Smooth muscle cell of the brain vasculature (primary cell): ENCODE measurements at regions not wholly inside any gene's neighbourhood (a gene's known extent, or its start where the extent isn't known, plus 50 kb on each side); places are given as distances from the start of the nearest gene placed in this dataset.
"Not testable (repeated sequence)": the region's sequence is repeated elsewhere in the genome, so short reads cannot be mapped to it uniquely, and the experiment has no call there.

Experiments used
- DNase-seq: peaks from one replicate; pipeline ENCODE4 v3.0.0-alpha.2; 2012; ENCODE audit warnings: low read depth, low spot score

DNA sequence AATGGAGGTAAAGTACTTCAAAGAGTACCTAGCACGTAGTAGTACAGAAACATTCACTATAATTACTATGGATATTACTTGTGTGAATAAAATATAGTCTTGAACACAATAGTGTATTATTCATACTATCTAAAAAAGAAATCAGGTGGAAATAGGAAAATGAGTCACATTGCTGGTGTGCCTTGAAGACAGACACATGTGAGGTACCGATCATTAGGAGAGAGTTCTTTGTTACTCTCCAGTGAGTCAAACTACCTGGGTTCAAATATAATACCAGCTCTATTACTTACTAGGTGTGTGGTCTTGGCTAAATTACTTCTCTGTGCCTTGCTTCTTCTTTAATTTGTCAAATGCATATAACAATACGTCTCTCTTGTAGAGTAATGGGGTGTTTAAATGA lies 50.8 kb upstream of the BEND6 start:
- no peak for DNase-seq

DNA sequence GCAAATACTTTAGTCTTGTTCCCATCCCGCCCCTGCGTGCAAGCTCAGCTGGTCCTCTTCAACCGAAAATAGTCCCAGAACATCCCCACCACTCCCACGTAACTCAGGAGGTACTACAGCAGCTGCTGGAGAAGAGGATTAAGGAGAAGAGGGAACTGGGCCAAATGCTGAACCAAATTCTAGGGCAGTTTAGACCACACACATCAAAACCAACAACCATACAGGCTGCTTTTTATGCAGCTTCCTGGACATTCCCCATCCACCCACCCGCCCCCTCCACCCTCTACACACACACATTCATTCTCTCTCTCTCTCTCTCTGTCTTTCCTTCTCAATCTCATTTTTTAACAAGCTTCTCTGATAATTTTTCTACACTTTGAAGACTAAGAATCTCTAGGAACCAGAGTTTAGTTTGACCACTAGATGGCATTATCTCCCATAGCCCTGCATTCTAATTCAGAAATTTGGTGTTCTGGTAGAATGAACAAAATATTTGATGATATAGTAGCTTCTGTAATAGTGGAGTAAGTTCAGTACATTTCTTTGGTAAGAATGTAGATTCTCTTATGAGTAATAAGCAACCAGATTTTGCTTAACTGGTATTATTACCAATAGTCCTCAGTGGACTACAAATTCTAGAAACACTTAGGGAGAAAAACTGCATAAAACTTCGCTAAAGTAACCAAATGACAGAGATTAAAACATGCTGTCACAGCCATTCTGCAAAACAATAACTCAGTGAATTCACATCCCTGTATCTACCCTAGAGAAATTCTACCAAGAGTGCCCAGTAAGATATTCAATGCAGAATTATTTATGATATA lies 52.1 kb upstream of the BEND6 start:
- no peak for DNase-seq

DNA sequence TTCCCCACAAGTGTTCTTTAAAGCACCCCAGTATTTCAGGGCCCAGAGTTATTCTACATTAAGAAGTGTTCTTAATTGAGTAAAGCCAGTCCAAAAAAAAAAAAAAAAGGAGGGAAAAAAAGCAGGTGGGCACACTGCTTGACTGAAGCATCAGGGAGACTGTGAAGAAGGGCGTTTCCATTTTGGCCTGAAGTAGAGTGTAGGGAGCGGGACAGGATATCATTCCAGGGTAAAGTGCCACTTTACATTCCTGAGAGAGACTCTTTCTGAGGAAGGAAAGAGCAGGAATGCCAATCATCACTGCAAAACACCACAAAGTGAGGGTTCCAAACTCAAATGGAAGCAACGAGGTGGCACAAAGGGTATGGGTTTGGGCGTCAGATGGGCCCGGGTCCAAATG lies 54.1 kb upstream of the BEND6 start:
- no peak for DNase-seq

DNA sequence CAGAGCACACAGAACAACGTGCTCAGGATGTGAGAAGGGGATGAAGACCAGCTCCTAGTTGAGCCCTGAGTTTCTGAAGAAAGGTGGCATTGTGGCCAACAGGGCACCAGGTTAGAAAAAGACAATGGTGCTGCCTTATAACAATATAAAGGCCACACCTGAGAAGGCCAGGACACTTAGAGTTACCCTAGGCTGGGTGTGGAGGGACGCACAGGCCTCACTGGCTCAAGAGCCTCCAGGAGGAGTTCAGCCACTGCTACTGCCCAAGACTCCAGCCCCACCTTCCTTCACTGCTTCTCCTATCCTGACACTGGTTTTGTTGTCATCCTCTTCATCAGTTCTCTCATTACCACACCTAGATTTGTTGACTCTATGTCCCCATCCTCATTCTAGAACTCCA lies 55.2 kb upstream of the BEND6 start:
- no peak for DNase-seq

DNA sequence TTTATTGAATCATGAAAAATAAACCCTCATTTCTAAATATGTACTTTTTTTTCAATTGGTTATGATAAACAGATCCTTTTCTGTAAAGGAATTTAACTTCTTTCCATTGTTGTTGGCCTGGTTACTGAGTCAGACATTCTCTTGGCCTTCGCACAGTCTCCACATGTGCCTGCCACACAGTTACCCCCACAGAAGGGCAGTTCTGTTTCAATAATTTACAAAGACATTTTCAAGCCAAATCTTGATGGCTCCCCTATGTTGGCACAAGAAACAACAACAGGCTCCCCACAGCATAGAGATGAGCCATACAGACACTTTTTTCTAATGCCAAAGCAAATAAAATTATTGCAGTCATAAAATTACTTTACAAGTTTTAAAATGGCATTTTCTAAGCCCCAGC lies 55.6 kb upstream of the BEND6 start:
- no peak for DNase-seq

DNA sequence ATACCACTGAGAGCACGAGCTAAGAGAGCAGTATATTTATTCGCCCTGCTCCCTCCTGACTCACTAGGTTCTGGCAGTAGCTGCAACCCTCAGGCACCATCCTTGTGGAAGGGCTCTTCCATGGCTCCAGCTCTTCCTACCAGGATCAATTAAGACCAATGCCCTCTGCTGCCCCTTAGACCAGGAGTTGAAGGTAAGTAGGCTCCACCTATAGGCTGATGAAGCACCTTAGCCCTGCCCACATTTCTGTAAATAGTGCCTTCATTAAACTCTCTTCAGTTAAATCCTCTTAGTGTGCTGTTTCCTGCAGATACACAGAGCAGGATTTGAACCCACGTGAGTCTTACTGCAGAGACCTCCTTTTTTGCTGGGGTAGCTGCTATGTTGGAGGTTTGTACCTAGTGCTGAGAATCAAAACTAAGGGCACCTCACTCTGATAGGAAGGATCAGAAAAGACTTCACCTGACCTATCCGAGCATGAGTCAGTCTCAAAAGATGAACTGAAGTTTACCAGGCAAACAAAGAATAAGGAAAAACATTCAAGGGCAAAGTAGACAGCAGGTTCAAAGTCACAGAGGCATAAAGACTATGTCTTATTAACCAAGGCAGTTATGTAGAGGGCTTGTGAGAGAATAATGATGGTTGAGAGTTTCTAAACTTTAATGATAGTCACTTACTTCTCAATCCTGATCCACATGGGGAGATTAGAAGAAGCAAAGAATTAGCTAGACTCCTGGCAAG lies 56.9 kb upstream of the BEND6 start:
- DNase-seq = no peak

DNA sequence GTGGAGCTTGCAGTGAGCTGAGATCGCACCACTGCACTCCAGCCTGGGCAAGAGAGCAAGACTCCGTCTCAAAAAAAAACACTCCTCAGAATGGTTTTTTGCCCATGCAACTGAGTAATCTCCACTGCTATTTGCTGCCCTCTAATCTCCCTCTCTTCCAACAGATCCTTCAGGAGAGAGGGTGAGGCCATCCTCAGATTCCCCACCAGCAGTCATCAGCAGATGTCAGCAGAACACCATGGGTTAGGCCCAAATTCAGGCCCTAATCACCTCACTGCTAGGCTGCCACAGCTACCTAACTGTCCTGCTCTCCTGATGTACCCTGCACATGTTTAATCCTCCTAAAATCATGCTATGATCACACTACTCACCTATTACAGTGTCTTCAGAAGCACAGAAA lies 63.2 kb upstream of the BEND6 start:
- DNase-seq = no peak

DNA sequence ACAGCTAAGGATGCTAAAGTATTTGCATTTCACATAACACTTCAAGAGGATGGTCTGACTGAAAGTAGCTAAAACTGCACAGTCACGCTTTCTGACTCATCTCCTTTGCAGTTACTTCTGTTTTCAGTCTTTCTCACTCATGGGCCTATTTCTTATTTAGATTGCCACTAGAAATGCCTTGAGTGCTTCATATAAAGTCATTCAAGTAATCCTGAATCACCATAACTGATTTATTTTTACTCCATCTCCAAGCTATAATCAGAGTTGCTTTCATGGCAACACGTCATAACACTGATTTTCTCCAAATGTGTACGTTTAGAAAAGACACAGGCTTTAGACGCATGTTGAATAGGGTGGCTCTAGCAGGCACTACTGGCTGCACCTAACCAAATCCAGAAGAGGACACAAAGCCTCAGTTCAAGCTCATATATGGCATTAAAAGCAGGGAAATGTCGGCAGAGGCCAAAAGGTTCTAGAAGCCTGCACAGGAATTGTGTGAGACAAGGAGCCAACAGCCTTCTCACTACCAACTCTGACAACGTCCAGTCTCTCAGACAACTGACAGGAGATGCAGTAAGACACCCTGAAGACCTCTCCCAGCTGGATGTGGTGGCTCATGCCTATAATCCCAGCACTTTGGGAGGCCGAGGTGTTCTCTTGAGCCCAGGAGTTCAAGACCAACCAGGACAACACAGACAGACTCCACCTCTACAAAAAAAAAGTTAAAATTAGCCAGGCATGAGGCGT lies 64.1 kb upstream of the BEND6 start:
- DNase-seq = no peak

DNA sequence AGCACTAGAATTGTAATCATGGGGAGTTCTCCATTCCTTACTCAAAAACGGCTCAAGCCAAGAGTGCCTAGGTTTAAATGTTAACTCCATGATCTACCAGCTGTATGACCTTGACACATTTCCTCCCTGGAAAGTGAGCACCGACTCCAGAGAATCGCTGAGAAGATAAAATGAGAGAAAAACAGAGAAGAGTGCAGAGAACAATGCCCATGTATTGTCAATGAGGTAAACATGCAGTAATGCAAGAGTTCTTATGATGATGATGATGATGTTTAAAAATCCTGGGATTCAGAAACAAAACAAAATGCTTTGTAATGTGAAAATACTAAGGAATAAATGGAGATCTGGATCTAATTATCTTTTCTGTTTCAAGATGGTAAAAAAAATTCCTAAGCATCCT lies 64.8 kb upstream of the BEND6 start:
- DNase-seq = no peak

DNA sequence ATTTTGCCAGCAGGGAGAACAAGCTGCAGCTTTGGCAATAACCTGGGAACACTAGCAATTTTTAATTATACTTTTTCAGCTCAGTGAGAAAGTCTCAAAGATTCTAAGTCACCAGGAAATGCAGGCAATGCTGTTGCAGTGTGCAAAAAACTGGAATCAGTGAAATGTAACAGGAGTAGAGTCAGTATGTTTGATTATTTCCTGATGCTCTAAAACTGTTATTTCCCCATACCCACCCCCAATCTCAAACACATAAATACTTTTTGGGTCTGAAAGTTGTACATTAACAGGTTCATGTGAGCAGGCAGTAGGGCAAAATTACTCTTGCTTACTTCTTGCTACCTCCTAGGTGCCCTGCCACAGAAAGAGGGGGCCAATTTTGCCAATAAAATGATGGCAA lies 65.4 kb upstream of the BEND6 start:
- no peak for DNase-seq

DNA sequence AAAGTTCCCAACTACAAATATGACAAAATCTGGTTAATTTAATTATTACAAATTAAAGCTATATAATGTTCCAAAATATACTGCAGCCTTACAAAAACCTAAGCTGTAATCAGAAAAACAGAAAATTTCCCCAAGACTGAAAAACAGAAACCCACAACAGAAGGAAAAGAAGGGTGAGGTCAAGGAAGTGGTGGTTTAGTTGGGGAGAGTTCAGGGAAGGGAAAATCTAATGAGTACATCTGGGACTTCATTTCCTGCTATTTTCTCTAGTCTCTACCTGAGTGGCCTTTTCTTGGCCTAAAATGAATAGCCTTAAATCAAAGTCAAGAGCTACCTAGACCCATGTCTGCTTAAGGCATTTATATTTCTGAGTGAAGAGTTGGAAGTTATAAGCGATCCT lies 66.2 kb upstream of the BEND6 start:
- no peak for DNase-seq

DNA sequence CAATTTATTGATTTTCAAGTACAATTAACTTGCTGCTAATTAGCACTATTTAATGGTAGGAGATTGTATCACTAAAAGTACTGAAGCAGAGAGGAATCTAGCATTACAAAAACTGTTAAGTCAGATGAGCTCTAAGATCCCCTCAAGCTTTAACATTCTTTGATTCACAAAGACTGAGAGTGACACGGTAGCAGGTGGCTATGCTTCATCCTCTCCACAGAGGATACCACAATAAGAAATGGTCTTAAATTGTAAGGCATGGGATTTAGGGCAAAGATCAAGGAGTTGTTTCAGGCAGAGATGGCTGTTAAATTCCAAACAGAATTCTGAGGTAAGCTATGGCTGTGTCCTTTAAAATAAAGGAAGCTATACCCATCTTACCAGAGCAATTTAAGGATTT lies 67.8 kb upstream of the BEND6 start:
- no peak for DNase-seq

DNA sequence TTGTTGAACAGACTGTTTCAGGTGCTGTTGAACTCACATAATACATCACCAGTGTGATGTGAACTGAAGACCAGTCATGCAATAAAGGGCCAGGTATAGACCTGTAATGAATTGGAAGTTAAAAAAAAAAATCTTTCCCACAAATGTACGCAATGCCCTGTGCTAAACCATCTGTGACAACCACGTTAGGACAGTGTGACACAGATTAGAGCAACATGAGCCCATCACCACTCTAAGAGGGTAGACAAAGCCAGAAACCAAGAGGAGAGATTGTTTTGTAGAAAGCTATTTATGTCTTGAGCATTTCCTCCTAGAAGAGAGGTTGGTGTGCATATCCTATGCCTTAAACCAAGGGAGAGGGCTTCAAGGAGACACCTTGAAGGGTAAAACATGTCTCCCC lies 77.0 kb upstream of the BEND6 start:
- no peak for DNase-seq

DNA sequence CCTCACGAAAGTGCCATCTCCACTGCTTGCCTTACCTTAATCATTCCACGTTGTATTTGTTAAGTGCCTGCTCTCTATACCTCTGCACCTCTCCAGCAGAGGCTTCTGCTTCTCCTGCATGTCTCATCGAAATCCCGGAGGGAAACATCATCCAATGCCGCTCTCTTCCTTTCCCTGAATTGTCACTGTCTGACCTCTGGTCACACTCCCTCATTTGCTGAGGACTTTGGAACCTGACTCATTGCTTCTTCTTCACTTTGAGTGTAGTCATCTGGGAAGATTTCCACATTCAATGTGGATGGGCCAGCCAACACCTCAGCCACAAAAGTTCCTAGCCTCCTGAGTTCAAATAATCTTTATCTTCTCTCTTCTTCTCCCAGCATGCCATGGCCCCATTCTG lies 78.9 kb upstream of the BEND6 start:
- DNase-seq = no peak

DNA sequence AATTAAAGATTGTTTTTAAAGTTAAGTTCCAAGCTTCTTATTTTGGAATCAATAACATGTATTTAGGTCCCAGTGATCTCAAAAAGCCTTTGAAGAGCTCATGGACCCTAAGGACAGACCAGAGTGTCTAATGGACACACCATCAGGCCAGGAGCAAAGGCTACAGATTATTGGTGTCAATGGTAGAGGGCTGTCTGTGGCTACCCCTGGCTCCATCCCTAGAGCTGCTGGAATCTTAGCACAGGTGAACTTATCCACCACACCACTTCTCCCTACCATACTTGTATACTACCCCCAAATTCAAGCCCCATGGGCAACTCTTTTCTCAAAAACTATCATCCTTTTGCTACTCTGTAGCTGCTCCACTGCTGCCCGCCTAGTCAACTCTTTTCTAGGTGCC lies 79.4 kb upstream of the BEND6 start:
- DNase-seq = no peak

DNA sequence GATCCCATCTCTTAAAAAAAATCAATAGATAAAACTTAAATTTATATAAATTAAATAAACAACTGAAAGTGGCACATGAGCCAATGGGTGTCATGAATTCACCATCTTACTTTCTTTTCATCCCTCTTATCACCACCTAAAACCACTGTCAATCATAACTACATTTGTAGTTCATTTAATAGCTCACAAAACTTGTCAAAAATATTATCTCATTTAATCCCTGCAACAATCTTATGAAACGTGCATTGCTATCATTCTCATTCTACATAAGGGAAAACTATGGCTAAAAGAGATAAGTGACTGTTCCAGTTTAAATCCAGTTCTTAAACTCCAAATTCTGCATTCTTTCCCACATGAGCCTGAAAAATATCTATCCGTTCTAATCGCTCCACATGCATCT lies 80.6 kb upstream of the BEND6 start:
- no peak for DNase-seq

DNA sequence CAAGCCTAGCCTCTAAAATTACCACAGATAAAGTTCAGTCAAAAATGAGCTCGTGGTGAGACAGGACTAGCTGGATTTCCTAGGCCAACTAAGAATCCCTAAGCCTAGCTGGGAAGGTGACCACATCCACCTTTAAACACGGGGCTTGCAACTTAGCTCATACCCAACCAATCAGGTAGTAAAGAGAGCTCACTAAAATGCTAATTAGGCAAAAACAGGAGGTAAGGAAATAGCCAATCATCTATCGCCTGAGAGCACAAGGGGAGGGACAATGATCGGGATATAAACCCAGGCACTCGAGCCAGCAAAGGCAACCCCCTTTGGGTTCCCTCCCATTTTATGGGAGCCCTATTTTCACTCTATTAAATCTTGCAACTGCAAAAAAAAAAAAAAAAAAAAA lies 84.9 kb upstream of the BEND6 start:
- not testable (repeated sequence) for DNase-seq

DNA sequence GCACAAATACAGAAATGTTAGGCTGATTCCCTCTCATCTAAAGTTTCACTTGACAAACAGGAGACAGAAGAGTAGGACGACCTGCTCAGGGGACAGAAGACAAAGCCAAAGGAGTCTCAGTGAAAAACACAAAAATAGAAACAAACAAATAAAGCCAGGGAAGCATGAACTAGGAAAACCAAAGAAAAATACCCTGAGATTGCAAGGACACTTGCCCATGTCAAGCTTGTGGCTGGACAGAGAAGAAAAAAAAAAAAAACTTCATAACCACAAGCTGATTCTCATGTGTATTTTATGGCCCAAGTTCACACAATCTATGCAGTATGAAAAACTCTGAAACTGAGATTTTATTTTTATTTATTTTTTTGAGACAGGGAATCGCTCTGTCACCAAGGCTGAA lies 85.6 kb upstream of the BEND6 start:
- no peak for DNase-seq

DNA sequence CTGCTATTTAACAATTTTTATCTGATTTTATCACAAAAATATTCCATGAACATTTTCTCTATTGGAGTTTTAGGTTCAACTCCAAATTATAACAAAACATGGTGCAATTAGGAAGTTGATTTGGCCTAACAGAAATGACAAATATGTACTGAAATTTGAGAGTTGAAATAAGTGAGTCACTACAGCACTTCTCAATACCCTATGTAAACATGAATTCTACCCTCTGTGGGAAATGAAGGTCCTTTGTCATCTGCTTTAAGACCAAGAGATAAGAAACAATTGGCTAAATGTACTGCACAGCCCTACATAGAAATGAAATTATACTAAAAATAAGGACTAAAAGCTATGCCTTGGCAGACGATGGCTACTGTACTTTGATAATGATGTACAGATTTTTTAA lies 86.2 kb upstream of the BEND6 start:
- DNase-seq = no peak

DNA sequence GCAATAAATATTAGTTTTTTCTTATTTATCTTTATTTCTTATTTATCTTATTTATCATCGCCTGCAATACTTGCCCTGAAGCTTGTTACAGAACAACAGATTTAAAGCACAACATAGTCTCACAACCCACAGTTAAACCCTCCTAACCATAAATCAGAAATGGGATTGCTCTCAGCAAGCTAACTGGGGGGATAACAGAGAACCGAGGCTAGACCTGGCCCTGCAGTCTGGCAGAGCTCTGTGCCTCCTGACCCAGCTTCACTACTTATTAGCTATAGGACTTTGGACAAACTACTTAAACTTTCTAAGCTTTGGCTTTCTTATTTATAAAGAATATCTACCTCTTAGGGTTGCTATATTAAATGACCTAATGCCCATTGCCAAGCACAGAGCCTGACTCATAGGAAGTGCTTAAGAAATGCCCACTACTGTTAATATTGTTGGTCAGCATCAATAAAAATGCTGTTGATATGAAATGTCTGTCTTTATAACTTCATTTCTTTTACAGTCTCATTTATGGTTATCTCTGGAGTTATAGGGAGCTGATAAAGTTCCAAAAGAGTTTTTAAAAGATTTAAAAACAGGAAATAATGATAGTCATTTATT lies 87.9 kb upstream of the BEND6 start:
- DNase-seq = no peak

DNA sequence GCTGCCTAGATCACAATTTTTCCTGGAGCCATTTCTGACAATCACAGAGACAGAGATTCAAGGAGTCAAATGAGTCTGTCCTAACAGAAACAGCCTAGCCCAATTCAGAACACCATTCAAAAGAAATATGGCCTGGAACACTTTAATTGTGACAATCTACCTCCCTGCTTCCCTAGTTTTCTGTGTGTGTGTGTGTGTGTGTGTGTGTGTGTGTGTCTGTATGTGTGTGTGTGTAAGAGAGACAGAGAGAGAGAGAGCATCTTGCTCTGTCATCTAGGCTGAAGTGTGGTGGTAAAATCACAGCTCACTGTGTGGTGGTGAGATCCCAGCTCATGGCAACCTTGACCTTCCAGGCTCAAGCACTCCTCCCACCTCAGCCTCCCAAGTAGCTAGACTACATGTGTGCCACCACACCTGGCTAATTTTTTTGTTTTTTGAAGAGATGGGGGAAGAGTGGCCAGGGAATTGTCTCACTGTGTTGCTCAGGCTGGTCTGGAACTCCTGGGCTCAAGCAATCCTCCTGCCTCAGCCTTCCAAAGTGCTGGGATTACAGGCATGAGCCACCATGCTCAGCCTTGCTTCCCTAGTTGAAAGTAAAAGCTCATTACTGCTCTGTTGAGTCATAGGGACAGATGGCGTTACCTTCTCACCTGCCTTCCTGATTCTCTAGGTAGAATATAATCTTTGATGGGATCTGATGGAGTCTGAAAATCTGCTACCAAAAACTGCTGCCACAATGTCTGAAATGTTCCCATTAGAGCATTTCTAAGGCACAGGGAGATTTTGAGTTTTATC lies 89.6 kb upstream of the BEND6 start:
- no peak for DNase-seq
